ENCODE measurements at regions not wholly inside any gene's neighbourhood (a gene's known extent, or its start where the extent isn't known, plus 50 kb on each side); places are given as distances from the start of the nearest gene placed in this dataset.

DNA sequence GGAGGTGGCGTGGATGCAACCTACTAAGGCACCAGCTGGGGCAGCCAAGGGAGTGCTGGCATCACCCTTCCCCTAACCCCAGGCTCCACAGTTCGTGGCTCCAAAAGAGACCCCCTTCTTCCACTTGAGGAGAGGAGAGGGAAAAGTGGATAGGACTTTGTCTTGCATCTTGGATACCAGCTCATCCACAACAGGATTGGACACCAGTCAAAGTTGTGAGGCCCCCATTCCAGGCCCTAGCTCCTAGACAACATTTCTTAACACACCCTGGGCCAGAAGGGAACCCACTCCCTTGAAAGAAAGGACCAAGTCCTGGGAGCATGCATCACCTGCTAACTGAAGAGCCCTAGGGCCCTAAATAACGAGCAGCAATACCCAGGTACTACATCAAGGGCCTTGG, 372.6 kb upstream of the PLXNA2 start:
- TF ChIP-seq POLR2A (IDR thresholded peaks at IDR 0.05; ENCODE audit: low read depth, low read length) (no peak), POLR2AphosphoS5 (IDR thresholded peaks at IDR 0.05; ENCODE audit: low read depth, low read length) (no peak)

All from GM12892 (cell line).